NCI-H446 (cell line): ENCODE measurements at regions not wholly inside any gene's neighbourhood (a gene's known extent, or its start where the extent isn't known, plus 50 kb on each side); places are given as distances from the start of the nearest gene placed in this dataset.

Source experiments
- DNase-seq, 2 experiments: peaks; one replicate each; lab custom pipeline; 2025; lab: John Stamatoyannopoulos, UW

GRCh38 chr11:70026726-70027125, 51.4 kb upstream of the ANO1 start:
- DNase-seq: no peak

- DNase-seq: no peak
These were observed 50.7 kb upstream of the ANO1 start for GRCh38 chr11:70027451-70027850.

- no peak for DNase-seq
These were observed 49.8 kb upstream of the ANO1 start for GRCh38 chr11:70028147-70028855.
